ENCODE measurements at regions not wholly inside any gene's neighbourhood (a gene's known extent, or its start where the extent isn't known, plus 50 kb on each side); places are given as distances from the start of the nearest gene placed in this dataset.
A peak's percentile ranks its signal among the peaks of the same experiment; 100 is the strongest.

DNA sequence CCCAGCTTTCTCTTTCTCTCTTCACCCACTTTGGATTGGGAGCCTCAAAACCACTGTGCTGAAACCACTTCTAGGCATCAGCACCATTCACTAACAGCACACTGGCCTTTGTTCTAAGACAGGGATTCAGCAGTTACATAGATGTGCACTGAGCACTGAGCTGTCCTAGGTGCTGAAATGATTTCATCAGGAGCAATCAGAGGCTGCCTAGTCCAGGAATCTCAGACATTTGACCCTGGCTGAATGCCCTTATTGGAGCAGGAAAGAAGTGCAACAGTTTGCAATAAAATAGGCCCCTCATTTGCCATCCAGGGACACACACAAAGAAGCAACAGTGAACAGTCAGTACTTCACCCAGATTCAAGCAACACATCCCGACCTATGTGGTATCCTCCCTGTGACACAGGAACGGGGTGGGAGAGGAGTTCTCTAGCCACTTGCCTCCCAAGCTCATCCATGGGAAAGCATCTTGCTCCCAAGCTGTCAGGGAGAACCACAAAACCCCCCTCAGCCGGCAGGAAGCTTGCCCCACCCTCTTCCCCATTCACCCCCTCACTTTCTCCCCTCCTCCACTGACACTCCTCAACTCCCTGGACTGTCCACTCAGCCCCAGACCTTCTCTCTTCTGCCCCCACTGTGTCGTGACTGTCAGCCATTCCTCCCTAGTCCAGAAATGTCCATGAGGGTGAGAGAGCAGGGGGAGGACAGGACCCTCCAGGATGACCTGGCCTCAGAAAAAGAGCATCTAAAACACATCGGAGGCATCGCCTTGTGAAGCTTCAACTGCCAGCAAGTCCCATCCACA, 304.4 kb downstream of the PREX1 start (continued):
- TF ChIP-seq, protein P1, sequence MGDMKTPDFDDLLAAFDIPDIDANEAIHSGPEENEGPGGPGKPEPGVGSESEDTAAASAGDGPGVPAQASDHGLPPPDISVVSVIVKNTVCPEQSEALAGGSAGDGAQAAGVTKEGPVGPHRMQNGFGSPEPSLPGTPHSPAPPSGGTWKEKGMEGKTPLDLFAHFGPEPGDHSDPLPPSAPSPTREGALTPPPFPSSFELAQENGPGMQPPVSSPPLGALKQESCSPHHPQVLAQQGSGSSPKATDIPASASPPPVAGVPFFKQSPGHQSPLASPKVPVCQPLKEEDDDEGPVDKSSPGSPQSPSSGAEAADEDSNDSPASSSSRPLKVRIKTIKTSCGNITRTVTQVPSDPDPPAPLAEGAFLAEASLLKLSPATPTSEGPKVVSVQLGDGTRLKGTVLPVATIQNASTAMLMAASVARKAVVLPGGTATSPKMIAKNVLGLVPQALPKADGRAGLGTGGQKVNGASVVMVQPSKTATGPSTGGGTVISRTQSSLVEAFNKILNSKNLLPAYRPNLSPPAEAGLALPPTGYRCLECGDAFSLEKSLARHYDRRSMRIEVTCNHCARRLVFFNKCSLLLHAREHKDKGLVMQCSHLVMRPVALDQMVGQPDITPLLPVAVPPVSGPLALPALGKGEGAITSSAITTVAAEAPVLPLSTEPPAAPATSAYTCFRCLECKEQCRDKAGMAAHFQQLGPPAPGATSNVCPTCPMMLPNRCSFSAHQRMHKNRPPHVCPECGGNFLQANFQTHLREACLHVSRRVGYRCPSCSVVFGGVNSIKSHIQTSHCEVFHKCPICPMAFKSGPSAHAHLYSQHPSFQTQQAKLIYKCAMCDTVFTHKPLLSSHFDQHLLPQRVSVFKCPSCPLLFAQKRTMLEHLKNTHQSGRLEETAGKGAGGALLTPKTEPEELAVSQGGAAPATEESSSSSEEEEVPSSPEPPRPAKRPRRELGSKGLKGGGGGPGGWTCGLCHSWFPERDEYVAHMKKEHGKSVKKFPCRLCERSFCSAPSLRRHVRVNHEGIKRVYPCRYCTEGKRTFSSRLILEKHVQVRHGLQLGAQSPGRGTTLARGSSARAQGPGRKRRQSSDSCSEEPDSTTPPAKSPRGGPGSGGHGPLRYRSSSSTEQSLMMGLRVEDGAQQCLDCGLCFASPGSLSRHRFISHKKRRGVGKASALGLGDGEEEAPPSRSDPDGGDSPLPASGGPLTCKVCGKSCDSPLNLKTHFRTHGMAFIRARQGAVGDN (CRISPR knock-in tag; IDR thresholded peaks at IDR 0.05), result no peak
- TF ChIP-seq TRIM24 (CRISPR knock-in tag; IDR thresholded peaks at IDR 0.05) (no peak), NR1H2 (CRISPR knock-in tag; IDR thresholded peaks at IDR 0.05; ENCODE audit: borderline replicate concordance, low read depth) (no peak), YEATS4 (CRISPR knock-in tag; IDR thresholded peaks at IDR 0.05; ENCODE audit: borderline replicate concordance) (0 out of 2 replicates have a peak, but pooled peaks have one; percentile 29), FOXO1 (CRISPR knock-in tag; IDR thresholded peaks at IDR 0.05) (peak; percentile 36; the same call in 1 of the 2 replicates), PITX1 (CRISPR knock-in tag; IDR thresholded peaks at IDR 0.05) (peak; percentile 69), SAFB2 (CRISPR knock-in tag; IDR thresholded peaks at IDR 0.05; ENCODE audit: borderline replicate concordance, low read depth) (no peak), CEBPB (IDR thresholded peaks at IDR 0.05; ENCODE audit: borderline replicate concordance, low read depth, low read length) (peak; percentile 64; the same call in 1 of the 2 replicates), ZFP36 (IDR thresholded peaks at IDR 0.05; ENCODE audit: borderline replicate concordance, low read depth, low read length, partially characterized antibody) (no peak), ESRRA (CRISPR knock-in tag; IDR thresholded peaks at IDR 0.05; ENCODE audit: low read depth) (0 out of 2 replicates have a peak, but pooled peaks have one; percentile 50), NBN (conservative IDR thresholded peaks at IDR 0.05) (no peak), ZNF143 (CRISPR knock-in tag; IDR thresholded peaks at IDR 0.05) (0 out of 2 replicates have a peak, but pooled peaks have one; percentile 36), SAP130 (CRISPR knock-in tag; IDR thresholded peaks at IDR 0.05; ENCODE audit: low read depth) (peak; percentile 83), MEF2D (CRISPR knock-in tag; IDR thresholded peaks at IDR 0.05) (peak; percentile 93), ATRX (CRISPR knock-in tag; IDR thresholded peaks at IDR 0.05; ENCODE audit: borderline replicate concordance) (no peak), HIVEP1 (CRISPR knock-in tag; IDR thresholded peaks at IDR 0.05) (no peak), ZKSCAN5 (CRISPR knock-in tag; IDR thresholded peaks at IDR 0.05) (no peak)
- TF ChIP-seq, protein P2, sequence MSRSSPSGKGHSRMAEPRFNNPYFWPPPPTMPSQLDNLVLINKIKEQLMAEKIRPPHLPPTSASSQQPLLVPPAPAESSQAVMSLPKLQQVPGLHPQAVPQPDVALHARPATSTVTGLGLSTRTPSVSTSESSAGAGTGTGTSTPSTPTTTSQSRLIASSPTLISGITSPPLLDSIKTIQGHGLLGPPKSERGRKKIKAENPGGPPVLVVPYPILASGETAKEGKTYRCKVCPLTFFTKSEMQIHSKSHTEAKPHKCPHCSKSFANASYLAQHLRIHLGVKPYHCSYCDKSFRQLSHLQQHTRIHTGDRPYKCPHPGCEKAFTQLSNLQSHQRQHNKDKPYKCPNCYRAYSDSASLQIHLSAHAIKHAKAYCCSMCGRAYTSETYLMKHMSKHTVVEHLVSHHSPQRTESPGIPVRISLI (CRISPR knock-in tag; IDR thresholded peaks at IDR 0.05; ENCODE audit: borderline replicate concordance), result no peak
- TF ChIP-seq, protein P3, sequence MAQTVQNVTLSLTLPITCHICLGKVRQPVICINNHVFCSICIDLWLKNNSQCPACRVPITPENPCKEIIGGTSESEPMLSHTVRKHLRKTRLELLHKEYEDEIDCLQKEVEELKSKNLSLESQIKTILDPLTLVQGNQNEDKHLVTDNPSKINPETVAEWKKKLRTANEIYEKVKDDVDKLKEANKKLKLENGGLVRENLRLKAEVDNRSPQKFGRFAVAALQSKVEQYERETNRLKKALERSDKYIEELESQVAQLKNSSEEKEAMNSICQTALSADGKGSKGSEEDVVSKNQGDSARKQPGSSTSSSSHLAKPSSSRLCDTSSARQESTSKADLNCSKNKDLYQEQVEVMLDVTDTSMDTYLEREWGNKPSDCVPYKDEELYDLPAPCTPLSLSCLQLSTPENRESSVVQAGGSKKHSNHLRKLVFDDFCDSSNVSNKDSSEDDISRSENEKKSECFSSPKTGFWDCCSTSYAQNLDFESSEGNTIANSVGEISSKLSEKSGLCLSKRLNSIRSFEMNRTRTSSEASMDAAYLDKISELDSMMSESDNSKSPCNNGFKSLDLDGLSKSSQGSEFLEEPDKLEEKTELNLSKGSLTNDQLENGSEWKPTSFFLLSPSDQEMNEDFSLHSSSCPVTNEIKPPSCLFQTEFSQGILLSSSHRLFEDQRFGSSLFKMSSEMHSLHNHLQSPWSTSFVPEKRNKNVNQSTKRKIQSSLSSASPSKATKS (CRISPR knock-in tag; IDR thresholded peaks at IDR 0.05), result no peak
- TF ChIP-seq, protein P4, sequence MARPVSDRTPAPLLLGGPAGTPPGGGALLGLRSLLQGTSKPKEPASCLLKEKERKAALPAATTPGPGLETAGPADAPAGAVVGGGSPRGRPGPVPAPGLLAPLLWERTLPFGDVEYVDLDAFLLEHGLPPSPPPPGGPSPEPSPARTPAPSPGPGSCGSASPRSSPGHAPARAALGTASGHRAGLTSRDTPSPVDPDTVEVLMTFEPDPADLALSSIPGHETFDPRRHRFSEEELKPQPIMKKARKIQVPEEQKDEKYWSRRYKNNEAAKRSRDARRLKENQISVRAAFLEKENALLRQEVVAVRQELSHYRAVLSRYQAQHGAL (CRISPR knock-in tag; IDR thresholded peaks at IDR 0.05; ENCODE audit: not compliant biosample characterization), result peak; percentile 91
